H1 (cell line): ENCODE measurements at regions not wholly inside any gene's neighbourhood (a gene's known extent, or its start where the extent isn't known, plus 50 kb on each side); places are given as distances from the start of the nearest gene placed in this dataset.

ENCODE experiments used
- CTCF ChIA-PET: fragments of 300-600 bp; sonication (Branson Sonifier 250); formaldehyde crosslinking; loops from one replicate; lab custom pipeline; 2021; ENCODE audit not compliant: partially characterized antibody; lab: Charles Lee
- POLR2A ChIA-PET: fragments of 300-600 bp; sonication (Branson Sonifier 250); formaldehyde crosslinking; loops from one replicate; lab custom pipeline; 2021; ENCODE audit warnings: inconsistent platforms; ENCODE audit not compliant: partially characterized antibody; lab: Charles Lee
- DNase-seq, 2 experiments: peaks; one replicate each; pipeline versions ENCODE4 v3.0.0 to v3.0.0-alpha.2; 2010 to 2022; ENCODE audit warnings: low spot score in 2 of 2, low read depth in 1 of 2, mixed read lengths in 1 of 2
- FAIRE-seq: peaks from 2 replicates; lab custom pipeline; 2011; peaks lifted over from hg19 to GRCh38; lab: Jason Lieb, UNC
- H2AFZ ChIP-seq: 2 replicates; pipeline ENCODE4 v1.8.1; 2012; ENCODE audit warnings: low read length, inconsistent platforms
- H2AK5ac ChIP-seq: 2 replicates; pipeline ENCODE4 v1.6.1; 2013; ENCODE audit warnings: low read depth, low read length
- H2BK120ac ChIP-seq: replicated peaks from 2 replicates; pipeline ENCODE3; 2013; ENCODE audit warnings: low read depth, low read length, inconsistent platforms
- H2BK12ac ChIP-seq: 2 replicates; pipeline ENCODE4 v1.6.1; 2013; ENCODE audit warnings: low read depth, low read length
- H2BK15ac ChIP-seq: 2 replicates; pipeline ENCODE4 v1.6.1; 2013; ENCODE audit warnings: low read length
- H2BK20ac ChIP-seq: 2 replicates; pipeline ENCODE4 v1.6.1; 2013; ENCODE audit warnings: low read length
- H2BK5ac ChIP-seq: 2 replicates; pipeline ENCODE4 v1.6.1; 2013; ENCODE audit warnings: low read depth, low read length
- H3K14ac ChIP-seq: 2 replicates; pipeline ENCODE4 v1.6.1; 2013; ENCODE audit warnings: inconsistent platforms; ENCODE audit not compliant: insufficient read length
- H3K18ac ChIP-seq: 2 replicates; pipeline ENCODE4 v1.6.1; 2013; ENCODE audit warnings: low read length; ENCODE audit errors: extremely low read depth
- H3K23ac ChIP-seq: 2 replicates; pipeline ENCODE4 v1.6.1; 2013; ENCODE audit warnings: inconsistent platforms; ENCODE audit not compliant: insufficient read length
- H3K23me2 ChIP-seq: 2 replicates; pipeline ENCODE4 v1.6.1; 2013; ENCODE audit warnings: low read depth, low read length
- H3K27ac ChIP-seq: 2 replicates; pipeline ENCODE4 v1.6.1; 2011; ENCODE audit warnings: low read depth, low read length, inconsistent platforms
- H3K27me3 ChIP-seq, 4 experiments: replicated peaks in 1 of 4; 1 replicate in 1 of 4; 2 replicates in 3 of 4; pipeline versions ENCODE4 v1.6.1 to v1.8.1; 2011 to 2013; ENCODE audit warnings: low read length in 3 of 4, mild to moderate bottlenecking in 3 of 4, inconsistent platforms in 2 of 4, mixed read lengths in 2 of 4, moderate library complexity in 1 of 4; ENCODE audit not compliant: control insufficient read depth in 3 of 4, insufficient read depth in 3 of 4; ENCODE audit errors: extremely low read depth in 1 of 4
- H3K36me3 ChIP-seq, 4 experiments: 2 replicates each; pipeline versions ENCODE4 v1.6.1 to v1.8.1; 2011 to 2013; ENCODE audit warnings: mild to moderate bottlenecking in 4 of 4, low read length in 3 of 4, moderate library complexity in 2 of 4, control low read depth in 1 of 4, inconsistent platforms in 1 of 4; ENCODE audit not compliant: insufficient read depth in 4 of 4, control insufficient read depth in 2 of 4
- H3K4ac ChIP-seq: replicated peaks from 2 replicates; pipeline ENCODE3; 2013; ENCODE audit warnings: low read length, low read depth, mixed read lengths, inconsistent platforms; ENCODE audit not compliant: insufficient read length
- H3K4me1 ChIP-seq, 4 experiments: replicated peaks in 1 of 4; 1 replicate in 1 of 4; 2 replicates in 3 of 4; pipeline versions ENCODE4 v1.6.1 to v1.8.1; 2011 to 2013; ENCODE audit warnings: low read length in 3 of 4, inconsistent platforms in 2 of 4, mixed read lengths in 1 of 4; ENCODE audit not compliant: insufficient read depth in 4 of 4, control insufficient read depth in 3 of 4
- H3K4me2 ChIP-seq, 2 experiments: 2 replicates each; pipeline versions ENCODE4 v1.6.1 to v1.8.1; 2011 to 2013; ENCODE audit warnings: low read depth in 2 of 2, low read length in 2 of 2, control low read depth in 1 of 2, inconsistent platforms in 1 of 2, mild to moderate bottlenecking in 1 of 2; ENCODE audit not compliant: insufficient read depth in 1 of 2
- H3K4me3 ChIP-seq, 4 experiments: fragments of 200-600, 300-600 bp in 1 of 4; sonication (generic), shearing (Covaris generic), sonication (Bioruptor Twin) in 1 of 4; 2 replicates each; pipeline versions ENCODE4 v1.5.1 to v1.8.1; 2011 to 2016; ENCODE audit warnings: low read length in 4 of 4, low read depth in 3 of 4, control low read depth in 2 of 4, inconsistent platforms in 2 of 4, mild to moderate bottlenecking in 2 of 4, mixed read lengths in 1 of 4, moderate library complexity in 1 of 4; ENCODE audit not compliant: insufficient read depth in 2 of 4; ENCODE audit errors: extremely low read depth in 1 of 4
- H3K56ac ChIP-seq: replicated peaks from 2 replicates; pipeline ENCODE3; 2013; ENCODE audit warnings: low read depth, mild to moderate bottlenecking, mixed read lengths, low read length, inconsistent platforms; ENCODE audit not compliant: insufficient read length
- H3K79me1 ChIP-seq: 2 replicates; pipeline ENCODE4 v1.6.1; 2013; ENCODE audit warnings: low read depth, low read length, control low read depth
- H3K79me2 ChIP-seq, 2 experiments: 2 replicates each; pipeline versions ENCODE4 v1.6.1 to v1.8.1; 2012 to 2013; ENCODE audit warnings: low read length in 2 of 2, mild to moderate bottlenecking in 2 of 2, inconsistent platforms in 1 of 2; ENCODE audit not compliant: insufficient read depth in 2 of 2, control insufficient read depth in 1 of 2
- H3K9ac ChIP-seq, 4 experiments: replicated peaks in 1 of 4; 1 replicate in 1 of 4; 2 replicates in 3 of 4; pipeline versions ENCODE4 v1.6.1 to v1.8.1; 2011 to 2013; ENCODE audit warnings: low read depth in 3 of 4, low read length in 3 of 4, control low read depth in 2 of 4, mild to moderate bottlenecking in 2 of 4, moderate library complexity in 2 of 4, inconsistent platforms in 1 of 4; ENCODE audit errors: extremely low read depth in 1 of 4
- H3K9me3 ChIP-seq, 2 experiments: 2 replicates each; pipeline versions ENCODE4 v1.6.1 to v1.8.1; 2012 to 2013; ENCODE audit warnings: mild to moderate bottlenecking in 2 of 2, moderate library complexity in 2 of 2, control low read depth in 1 of 2, inconsistent platforms in 1 of 2, low read depth in 1 of 2, low read length in 1 of 2, mixed read lengths in 1 of 2; ENCODE audit not compliant: insufficient read depth in 2 of 2
- H4K20me1 ChIP-seq, 2 experiments: replicated peaks in 1 of 2; 2 replicates each; pipeline versions ENCODE3 to v1.8.1; 2011 to 2013; ENCODE audit warnings: inconsistent platforms in 2 of 2, low read length in 2 of 2, mild to moderate bottlenecking in 1 of 2; ENCODE audit not compliant: insufficient read depth in 2 of 2, control insufficient read depth in 1 of 2
- H4K5ac ChIP-seq: 2 replicates; pipeline ENCODE4 v1.6.1; 2013; ENCODE audit warnings: low read length, low read depth, mixed read lengths, inconsistent platforms; ENCODE audit not compliant: insufficient read length
- H4K8ac ChIP-seq: 2 replicates; pipeline ENCODE4 v1.8.0; 2013; ENCODE audit warnings: mild to moderate bottlenecking, moderate library complexity, low read length, inconsistent platforms; ENCODE audit not compliant: insufficient read depth; ENCODE audit errors: extremely low read depth
- H4K91ac ChIP-seq: replicated peaks from 2 replicates; pipeline ENCODE3; 2013; ENCODE audit warnings: low read length, mixed read lengths, inconsistent platforms; ENCODE audit not compliant: insufficient read length
- ATF2 ChIP-seq: IDR thresholded peaks from 2 replicates; pipeline ENCODE4 v1.6.1; 2012; ENCODE audit warnings: low read length, inconsistent platforms
- CBX8 ChIP-seq: fragments of 300-800, 300-1000 bp; sonication (generic); IDR thresholded peaks from 2 replicates; pipeline ENCODE4 v1.7.1; 2016; ENCODE audit warnings: low read depth, low read length, borderline replicate concordance
- KDM1A ChIP-seq: fragments of 200-600, 300-600 bp; sonication (generic); IDR thresholded peaks from 2 replicates; pipeline ENCODE4 v1.7.1; 2016; ENCODE audit warnings: mild to moderate bottlenecking, low read length, borderline replicate concordance
- NRF1 ChIP-seq: IDR thresholded peaks from 2 replicates; pipeline ENCODE4 v1.6.1; 2011; ENCODE audit warnings: mild to moderate bottlenecking, low read depth, low read length, improper control_type of control experiment
- POLR2A ChIP-seq, 2 experiments: IDR thresholded peaks; 1 replicate in 1 of 2; 2 replicates in 1 of 2; pipeline ENCODE4 v1.6.1; 2011; ENCODE audit warnings: low read depth in 2 of 2, low read length in 2 of 2, mild to moderate bottlenecking in 2 of 2; ENCODE audit errors: control extremely low read depth in 1 of 2
- SRF ChIP-seq: IDR thresholded peaks from 2 replicates; pipeline ENCODE4 v1.6.1; 2011; ENCODE audit warnings: mild to moderate bottlenecking, low read depth, low read length, moderate library complexity
- TAF1 ChIP-seq: IDR thresholded peaks from 2 replicates; pipeline ENCODE4 v1.6.1; 2011; ENCODE audit warnings: mild to moderate bottlenecking, low read depth, low read length
- WGBS, 2 experiments: shearing (Covaris generic) in 1 of 2; methylation state at CpG; one replicate each; pipeline versions ENCODE4 v1.1.6 to v1.1.7; 2013 to 2015; ENCODE audit warnings: low lambda C conversion rate in 2 of 2, mixed read lengths in 2 of 2, inconsistent platforms in 1 of 2, low coverage in 1 of 2, missing lambda C conversion rate in 1 of 2; ENCODE audit not compliant: insufficient replicate concordance in 2 of 2, insufficient coverage in 1 of 2, insufficient read length in 1 of 2; ENCODE audit errors: extremely low coverage in 1 of 2, missing lambda C conversion rate in 1 of 2; 5-methylcytosine and 5-hydroxymethylcytosine counted together

- Histone ChIP-seq H3K9ac (no peak overlapping the region), H2BK20ac (no peak overlapping the region), H3K18ac (no peak overlapping the region), H4K91ac (no peak overlapping the region), H3K9me3 (no peaks in the 10 kb centered on the region), H3K79me2 (no peaks in the 10 kb centered on the region), H3K4me3 (no peak overlapping the region), H2AFZ (no peak overlapping the region), H3K14ac (no peak overlapping the region), H4K5ac (no peak overlapping the region), H3K79me1 (no peaks in the 10 kb centered on the region), H2BK12ac (no peak overlapping the region), H3K27me3 (no peaks in the 10 kb centered on the region), H3K56ac (no peak overlapping the region), H2AK5ac (no peak overlapping the region), H4K8ac (no peak overlapping the region), H3K4me1 (no peaks in the 10 kb centered on the region), H2BK120ac (no peak overlapping the region), H3K27ac (no peak overlapping the region), H4K20me1 (no peaks in the 10 kb centered on the region), H3K36me3 (no peaks in the 10 kb centered on the region), H3K23me2 (no peaks in the 10 kb centered on the region), H2BK15ac (no peak overlapping the region), H2BK5ac (no peak overlapping the region), H3K4ac (no peak overlapping the region), H3K23ac (no peak overlapping the region), H3K4me2 (no peak overlapping the region)
- POLR2A ChIA-PET = no interaction called here
- 89% methylated on average over 1 of the region's 1 CpG; no CpG with 5 or more reads in 1 of the 2 experiments for WGBS, 2 experiments
- CTCF ChIA-PET = no interaction called here
- TF ChIP-seq CBX8 = no peak
- TF ChIP-seq KDM1A = no peak
- TF ChIP-seq NRF1 = no peak
- TF ChIP-seq POLR2A (IDR thresholded peaks at IDR 0.05; ENCODE audit: control extremely low read depth in 1 of 2, low read depth in 2 of 2, low read length in 2 of 2) = no peak
- TF ChIP-seq ATF2 = no peak
- TF ChIP-seq TAF1 = no peak
- no peak for TF ChIP-seq SRF
- FAIRE-seq = no peak
- no peak for DNase-seq
Measured at GRCh38 chr3:98979296-98979695, 77.8 kb upstream of the DCBLD2 start.
